ENCODE measurements at regions not wholly inside any gene's neighbourhood (a gene's known extent, or its start where the extent isn't known, plus 50 kb on each side); places are given as distances from the start of the nearest gene placed in this dataset.

DNA sequence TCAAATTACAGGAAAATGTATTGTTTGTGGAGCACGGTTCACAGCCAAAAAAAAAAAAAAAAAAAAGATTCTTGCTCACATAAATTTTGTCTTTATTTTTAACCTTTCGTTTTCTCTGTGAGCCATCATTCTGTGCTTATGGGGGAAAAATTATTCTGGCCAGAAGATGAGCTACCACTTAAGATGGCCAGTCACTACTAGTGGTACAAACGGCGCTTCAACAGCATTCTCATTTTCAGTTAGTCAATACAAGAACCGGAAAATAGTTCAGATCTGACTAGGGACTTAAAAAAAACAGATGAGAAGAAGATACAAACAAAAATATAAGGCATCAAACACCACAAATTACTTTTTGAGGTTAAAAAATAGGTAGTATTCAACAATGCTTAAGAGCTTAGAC lies 158.6 kb upstream of the CNTN5 start:
- TF ChIP-seq, protein P1, sequence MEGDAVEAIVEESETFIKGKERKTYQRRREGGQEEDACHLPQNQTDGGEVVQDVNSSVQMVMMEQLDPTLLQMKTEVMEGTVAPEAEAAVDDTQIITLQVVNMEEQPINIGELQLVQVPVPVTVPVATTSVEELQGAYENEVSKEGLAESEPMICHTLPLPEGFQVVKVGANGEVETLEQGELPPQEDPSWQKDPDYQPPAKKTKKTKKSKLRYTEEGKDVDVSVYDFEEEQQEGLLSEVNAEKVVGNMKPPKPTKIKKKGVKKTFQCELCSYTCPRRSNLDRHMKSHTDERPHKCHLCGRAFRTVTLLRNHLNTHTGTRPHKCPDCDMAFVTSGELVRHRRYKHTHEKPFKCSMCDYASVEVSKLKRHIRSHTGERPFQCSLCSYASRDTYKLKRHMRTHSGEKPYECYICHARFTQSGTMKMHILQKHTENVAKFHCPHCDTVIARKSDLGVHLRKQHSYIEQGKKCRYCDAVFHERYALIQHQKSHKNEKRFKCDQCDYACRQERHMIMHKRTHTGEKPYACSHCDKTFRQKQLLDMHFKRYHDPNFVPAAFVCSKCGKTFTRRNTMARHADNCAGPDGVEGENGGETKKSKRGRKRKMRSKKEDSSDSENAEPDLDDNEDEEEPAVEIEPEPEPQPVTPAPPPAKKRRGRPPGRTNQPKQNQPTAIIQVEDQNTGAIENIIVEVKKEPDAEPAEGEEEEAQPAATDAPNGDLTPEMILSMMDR (conservative IDR thresholded peaks at IDR 0.05; ENCODE audit: low read depth, low read length) = no peak
- no peak for DNase-seq (ENCODE audit: low read depth)
- H3K4me3 ChIP-seq (ENCODE audit: low read depth, low read length) = no peak overlapping the region

DNA sequence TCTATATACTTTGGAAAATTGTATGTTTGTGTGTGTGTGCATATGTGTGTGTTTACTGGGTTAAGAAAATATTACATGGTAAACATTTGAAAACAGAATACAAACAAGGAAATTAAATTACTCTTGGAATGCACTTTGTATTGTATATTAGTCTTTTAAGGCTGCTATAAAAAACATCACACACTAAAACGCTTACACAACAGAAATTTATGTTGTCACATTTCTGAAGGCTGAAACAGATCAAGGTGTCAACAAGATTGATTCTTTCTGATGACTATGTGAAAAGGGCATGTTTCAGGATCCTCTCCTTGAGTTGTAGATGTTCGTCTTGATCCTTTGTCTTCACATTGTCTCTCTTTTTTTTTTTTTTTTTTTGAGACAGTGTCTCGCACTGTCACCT lies 149.1 kb upstream of the CNTN5 start:
- DNase-seq (ENCODE audit: low read depth) = no peak
- TF ChIP-seq, protein P1 (conservative IDR thresholded peaks at IDR 0.05; ENCODE audit: low read depth, low read length) = no peak
- no peak overlapping the region for H3K4me3 ChIP-seq (ENCODE audit: low read depth, low read length)

DNA sequence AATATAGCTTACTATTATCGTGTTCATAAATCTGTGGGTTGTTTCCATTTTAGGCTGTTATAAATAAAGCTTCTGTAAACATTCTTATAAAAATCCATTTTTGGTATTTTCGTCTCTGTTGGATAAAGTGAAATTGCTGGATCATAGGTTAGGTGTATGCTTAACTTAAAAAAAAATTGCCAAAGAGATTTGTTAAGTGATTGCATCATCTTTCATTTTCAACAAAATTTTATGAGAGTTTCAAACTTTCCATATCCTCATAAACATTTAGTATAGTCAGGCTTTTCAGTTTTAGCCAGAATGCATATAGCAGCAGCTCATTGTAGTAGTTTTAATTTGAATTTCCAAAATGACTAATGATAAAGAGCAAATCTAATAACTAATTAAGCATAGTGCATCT lies 146.7 kb upstream of the CNTN5 start:
- DNase-seq (ENCODE audit: low read depth) = no peak
- TF ChIP-seq, protein P1 (conservative IDR thresholded peaks at IDR 0.05; ENCODE audit: low read depth, low read length) = no peak
- no peak overlapping the region for H3K4me3 ChIP-seq (ENCODE audit: low read depth, low read length)

DNA sequence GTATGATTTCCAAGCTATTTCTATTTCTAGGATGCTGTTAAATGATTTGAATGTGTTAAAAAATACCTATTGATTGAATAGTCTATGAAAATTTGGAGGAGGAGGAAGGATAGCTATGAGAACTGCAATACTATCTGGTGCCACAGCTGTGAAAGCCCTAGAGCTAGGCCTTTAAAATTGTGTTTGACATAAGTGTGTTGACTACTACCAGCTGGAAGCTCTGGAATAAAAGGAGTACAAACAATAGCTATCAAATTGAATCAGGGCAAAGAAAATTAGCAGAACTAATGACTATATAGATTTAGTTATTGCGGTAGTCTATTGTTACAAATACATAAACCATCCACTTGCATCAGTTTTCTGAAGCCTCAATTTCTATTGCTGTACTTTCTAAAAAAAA lies 124.8 kb upstream of the CNTN5 start:
- no peak overlapping the region for H3K4me3 ChIP-seq (ENCODE audit: low read depth, low read length)
- DNase-seq (ENCODE audit: low read depth) = no peak

DNA sequence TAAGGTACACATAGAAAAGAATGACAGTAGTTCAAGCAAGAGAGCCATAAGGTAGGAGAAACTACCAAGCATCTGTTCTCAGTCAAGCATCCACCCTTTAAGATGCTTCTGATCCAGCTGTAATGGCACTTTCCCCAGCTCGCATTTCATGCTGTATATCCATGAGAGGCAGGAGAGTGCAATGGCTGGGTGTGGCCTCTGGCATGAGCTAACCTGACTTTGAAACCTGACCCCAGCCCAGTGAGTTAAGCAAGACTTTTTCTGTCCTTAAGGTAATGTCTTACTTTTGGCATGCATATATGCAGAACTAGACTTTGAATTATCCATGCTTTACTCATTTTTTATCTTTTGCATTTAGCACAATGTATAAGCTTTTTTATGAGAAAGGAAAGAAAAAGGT lies 79.8 kb upstream of the CNTN5 start:
- DNase-seq (ENCODE audit: low read depth) = no peak
- H3K4me3 ChIP-seq (ENCODE audit: low read depth, low read length) = no peak overlapping the region
- TF ChIP-seq, protein P1 (conservative IDR thresholded peaks at IDR 0.05; ENCODE audit: low read depth, low read length) = no peak

More for the DNA sequence above, 124.8 kb upstream of the CNTN5 start:
- TF ChIP-seq, protein P1 (conservative IDR thresholded peaks at IDR 0.05; ENCODE audit: low read depth, low read length) = no peak

DNA sequence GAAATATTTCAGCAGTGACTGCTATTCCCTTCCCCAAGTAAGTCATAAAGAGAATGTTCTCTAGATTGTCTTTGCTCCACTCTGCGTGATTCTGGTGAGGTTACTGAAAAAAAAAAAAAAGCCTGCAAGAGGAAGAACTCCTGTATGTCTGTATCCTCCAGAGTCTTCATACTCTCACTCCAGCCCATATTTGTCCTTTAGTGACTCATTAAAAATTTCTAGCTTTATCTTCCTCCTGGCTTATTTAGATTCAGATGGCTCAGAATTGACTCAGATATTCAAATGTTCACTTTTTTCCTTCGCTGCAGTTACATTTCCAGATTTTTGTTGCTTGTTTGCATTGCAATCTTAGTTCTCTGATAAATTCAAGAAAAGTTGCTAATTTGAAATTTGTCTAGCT lies 76.3 kb upstream of the CNTN5 start:
- TF ChIP-seq, protein P1 (conservative IDR thresholded peaks at IDR 0.05; ENCODE audit: low read depth, low read length) = no peak
- no peak for DNase-seq (ENCODE audit: low read depth)
- H3K4me3 ChIP-seq (ENCODE audit: low read depth, low read length) = no peak overlapping the region

DNA sequence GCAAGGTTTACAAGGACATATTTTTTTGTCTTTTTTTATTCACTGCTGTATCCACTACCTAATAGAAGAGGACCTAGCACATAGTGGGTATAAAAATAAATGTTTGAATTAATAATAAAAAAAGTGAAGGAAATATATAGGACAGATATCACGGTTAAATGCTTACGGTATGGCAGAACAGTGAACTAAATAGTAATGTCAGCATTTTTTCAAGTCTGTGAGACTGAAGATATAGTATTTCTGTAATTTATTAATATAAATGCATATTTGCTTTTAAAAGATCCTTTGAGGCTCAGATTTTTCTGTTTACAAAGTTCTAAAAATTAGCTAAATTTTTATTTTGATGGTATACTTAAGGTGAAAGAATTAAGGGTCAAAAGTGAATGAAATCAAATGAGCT lies 68.6 kb upstream of the CNTN5 start:
- TF ChIP-seq, protein P1 (conservative IDR thresholded peaks at IDR 0.05; ENCODE audit: low read depth, low read length) = no peak

More for the DNA sequence above, 68.6 kb upstream of the CNTN5 start:
- DNase-seq (ENCODE audit: low read depth) = no peak
- no peak overlapping the region for H3K4me3 ChIP-seq (ENCODE audit: low read depth, low read length)
